ENCODE measurements at regions not wholly inside any gene's neighbourhood (a gene's known extent, or its start where the extent isn't known, plus 50 kb on each side); places are given as distances from the start of the nearest gene placed in this dataset.
"Not testable (repeated sequence)": the region's sequence is repeated elsewhere in the genome, so short reads cannot be mapped to it uniquely, and the experiment has no call there.

DNA sequence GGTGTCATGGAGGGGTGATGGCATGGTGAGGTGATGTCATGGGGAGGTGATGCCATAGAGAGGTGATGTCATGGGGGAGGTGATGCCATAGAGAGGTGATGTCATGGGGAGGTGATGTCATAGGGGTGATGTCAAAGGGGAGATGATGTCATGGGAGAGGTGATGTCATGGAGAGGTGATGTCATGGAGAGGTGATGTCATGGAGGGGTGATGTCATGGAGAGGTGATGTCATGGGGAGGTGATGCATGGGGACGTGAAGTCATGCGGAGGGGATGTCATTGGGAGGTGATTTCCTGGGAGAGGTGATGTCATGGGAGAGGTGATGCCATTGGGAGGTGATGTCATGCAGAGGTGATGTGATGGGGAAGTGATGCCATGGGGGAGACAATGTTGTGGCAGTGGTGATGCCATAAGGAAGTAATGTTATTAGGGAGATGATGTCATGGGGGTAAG, 92.1 kb upstream of the C1orf174 start:
- DNase-seq (ENCODE audit: low read depth): no peak

DNA sequence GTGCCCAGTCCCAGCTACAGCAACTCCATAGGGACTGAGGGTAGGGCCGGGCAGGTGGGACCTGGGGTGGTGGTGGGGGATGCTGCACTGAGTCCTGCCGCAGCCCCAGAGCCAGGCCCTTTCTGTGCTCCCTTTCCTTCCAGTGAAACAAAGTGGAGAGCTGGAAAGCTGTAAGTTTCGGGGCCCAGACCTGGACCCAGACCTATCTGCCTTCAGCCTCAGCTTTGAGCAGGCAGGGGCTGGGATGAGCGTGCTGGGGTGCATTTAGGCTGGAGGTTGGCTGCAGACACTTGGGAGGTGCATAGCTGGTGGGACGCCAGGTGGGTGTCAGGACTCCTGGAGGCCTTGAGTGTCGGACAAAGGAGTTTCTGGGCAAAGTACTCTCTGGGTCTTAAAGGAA, 92.7 kb upstream of the C1orf174 start:
- no peak for DNase-seq (ENCODE audit: low read depth)

DNA sequence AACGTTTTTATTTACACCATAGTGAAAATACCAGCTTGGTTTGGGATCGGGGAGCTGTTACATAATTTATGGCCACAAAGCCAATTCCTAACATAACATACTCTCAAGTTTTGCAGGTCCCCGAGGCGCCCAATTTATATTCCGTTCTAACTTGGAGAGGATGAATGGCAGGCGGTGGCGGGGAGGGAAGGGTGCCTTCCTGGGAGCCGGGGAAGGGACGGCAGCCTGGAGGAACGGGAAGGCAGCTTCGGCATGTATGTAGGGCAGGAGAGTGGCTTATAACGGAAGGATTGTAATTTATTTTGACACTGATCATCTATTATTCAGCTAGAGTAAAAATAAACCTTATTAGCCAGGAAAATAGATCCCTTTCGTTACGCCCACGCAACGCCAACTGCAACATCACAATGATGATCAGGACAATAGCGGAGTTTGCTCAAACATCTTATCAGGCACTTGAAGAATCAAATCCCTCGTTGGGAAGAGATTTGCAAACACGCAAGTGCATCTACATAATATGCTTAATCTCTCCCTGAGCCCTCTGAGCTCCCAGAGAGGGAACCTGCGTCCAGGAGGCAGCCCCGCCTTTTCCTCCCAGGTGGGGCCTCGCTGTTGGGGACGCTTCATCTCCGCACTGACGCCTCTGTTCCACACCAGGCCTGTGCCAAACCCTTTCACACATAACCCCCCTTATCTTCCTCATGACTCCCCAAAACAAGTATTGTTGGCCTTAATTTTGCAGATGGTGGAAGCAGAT, 93.7 kb upstream of the C1orf174 start:
- no peak for DNase-seq (ENCODE audit: low read depth)

DNA sequence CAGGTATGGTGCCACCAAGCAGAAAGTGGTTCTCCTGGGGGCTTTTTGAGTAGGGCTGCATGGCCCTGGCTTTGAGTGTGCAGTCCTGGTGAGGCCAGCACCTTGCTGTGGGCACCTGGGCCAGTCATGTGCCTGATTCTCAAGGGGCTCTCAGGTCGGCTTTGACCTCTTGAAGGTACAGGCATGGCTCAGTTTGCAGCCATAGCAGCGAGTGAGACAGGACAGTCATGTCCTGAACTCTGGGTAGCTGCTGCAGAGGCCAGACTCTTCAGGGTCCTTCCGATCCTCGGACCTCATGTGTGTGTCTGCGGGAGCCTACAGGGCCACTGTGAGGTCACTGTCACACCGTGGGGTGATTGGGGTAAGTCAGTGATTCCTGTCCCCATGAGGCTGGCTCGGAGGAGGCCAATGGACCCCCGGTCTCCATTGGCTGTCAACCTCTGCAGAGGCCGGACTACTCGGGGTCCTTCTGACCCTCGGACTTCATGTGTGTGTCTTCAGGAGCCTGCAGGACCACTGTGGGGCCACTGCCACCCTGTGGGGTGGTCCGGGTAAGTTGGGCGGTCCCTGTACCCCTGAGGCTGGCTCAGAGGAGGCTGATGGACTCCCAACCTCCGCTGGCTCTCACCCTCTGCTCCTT, 95.2 kb upstream of the C1orf174 start:
- DNase-seq (ENCODE audit: low read depth): no peak

DNA sequence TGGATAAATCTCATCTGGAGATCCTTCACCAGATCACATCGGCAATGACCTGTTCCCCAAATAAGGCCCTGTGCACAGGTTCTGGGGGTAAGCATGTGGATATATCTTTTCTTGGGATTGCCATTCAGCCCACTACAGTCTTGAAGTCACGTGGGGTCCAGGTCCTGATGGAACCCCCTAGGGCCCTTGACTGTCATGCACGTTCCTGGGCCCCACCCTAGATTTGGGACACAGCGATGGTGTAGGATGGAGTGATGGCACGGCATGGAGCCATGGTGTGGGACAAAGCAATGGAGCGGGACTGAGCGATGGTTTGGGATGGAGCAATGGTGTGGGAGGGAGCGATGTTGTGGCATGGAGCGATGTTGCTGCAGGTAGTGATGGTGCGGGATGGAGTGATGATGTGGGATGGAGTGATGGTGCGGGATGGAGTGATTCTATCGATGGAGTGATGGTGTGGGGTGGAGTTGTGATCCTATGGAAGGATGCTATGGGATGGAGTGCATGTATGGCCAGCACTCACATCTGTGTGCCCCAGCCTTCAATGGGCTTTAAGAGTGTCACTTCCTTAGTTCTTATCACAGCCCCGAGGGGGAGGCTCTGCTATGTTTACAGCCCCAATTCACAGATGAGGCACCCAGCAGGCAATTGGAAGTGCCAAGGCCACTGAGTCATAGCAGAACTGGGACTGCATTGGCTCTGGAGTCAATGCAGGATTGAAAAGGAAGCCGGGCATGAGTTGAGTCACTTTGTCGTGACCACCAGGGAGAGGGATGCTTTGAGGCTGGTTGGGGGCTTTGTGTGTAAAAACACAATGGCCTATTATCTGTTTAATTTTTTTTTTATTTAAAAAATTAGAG, 97.0 kb upstream of the C1orf174 start:
- no peak for DNase-seq (ENCODE audit: low read depth)

DNA sequence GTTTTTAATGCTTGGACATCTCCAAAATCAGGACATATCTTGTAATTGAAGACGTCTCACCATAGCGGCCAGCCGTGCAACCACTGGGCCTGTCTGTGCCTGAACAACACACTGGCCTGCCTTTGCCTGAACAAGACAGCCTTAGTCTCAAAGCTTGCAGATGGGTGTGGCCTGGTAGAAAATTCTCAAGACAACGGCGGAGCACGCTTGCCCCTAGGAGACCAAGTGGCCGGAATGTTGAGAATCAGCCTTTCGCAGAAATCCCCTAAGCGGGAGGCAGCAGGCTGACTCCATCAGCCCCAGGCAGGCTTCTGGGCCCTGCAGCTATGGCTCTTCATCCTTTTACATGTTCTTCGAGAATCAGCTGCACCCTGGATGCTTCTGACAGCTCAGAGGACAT, 98.0 kb upstream of the C1orf174 start:
- DNase-seq (ENCODE audit: low read depth): no peak

DNA sequence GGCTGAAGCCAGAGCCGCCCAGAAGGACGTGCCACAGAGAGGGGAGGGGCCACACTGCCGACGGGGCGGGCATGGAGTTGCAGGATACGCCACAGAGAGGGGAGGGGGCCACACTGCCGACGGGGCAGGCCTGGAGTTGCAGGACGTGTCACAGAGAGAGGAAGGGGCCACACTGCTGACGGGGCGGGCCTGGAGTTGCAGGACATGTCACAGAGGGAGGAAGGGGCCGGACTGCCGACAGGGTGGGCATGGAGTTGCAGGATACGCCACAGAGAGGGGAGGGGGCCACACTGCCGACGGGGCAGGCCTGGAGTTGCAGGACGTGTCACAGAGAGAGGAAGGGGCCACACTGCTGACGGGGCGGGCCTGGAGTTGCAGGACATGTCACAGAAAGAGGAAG, 99.4 kb upstream of the C1orf174 start:
- DNase-seq (ENCODE audit: low read depth): not testable (repeated sequence)

DNA sequence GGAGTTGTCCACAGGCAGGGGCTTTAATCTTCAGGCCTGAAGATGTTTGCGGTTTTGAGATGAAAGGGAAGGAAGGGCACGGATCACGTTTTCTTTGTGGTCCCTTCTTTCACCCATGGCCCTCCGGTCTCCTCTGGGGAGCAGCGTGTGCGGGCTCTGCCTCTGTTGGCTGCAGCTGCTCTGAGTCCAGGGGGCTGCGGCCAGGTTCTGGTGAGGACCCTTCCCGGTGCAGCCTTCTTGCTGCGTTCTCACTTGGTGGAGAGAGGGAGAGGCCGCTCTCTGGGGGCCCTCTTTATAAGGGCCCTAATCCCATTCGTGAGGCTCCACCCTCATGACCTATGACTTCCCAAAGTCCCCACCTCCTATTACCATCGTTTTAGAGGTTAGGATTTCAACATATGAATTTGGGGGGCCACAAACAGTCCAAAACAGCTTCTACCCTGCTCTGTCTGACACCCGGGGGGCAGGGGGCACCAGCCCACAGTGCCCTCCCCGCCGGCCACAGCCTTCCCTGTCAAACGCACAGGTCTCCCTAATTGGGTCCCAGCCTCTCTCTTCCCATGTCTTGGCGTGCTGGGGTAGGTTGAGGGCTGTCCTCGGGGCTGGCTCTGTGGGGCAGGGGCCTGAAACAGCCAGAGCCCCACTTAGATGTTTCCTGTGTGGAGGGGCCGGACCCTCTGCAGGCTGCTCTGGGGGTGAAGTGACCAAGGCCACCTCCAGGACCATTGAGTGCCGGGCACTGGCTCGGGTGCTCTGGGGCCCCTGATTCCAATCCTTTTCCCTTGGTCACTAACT, 100.1 kb upstream of the C1orf174 start:
- no peak for DNase-seq (ENCODE audit: low read depth)

DNA sequence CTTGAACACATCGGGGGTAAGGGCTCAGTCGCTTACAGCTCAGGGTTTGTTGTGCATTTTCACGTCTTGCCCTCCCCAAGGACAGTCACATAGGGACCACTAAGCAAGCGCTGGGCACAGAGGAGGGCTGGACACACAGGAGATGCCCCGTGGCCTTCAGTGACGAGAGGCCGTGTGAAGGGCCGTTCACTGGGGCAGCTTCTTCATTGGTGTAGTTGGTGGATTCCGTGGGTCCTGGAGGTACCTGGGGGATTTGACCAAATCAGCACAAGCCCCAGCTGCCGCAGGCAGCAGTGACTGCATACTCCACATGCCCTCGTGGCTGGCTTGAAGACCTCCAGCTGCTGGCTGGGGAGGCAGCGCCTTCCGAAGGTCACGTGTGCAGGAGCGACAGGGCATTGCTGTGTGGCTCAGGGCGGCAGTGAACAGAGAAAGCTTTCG, 100.8 kb upstream of the C1orf174 start:
- DNase-seq (ENCODE audit: low read depth): no peak

DNA sequence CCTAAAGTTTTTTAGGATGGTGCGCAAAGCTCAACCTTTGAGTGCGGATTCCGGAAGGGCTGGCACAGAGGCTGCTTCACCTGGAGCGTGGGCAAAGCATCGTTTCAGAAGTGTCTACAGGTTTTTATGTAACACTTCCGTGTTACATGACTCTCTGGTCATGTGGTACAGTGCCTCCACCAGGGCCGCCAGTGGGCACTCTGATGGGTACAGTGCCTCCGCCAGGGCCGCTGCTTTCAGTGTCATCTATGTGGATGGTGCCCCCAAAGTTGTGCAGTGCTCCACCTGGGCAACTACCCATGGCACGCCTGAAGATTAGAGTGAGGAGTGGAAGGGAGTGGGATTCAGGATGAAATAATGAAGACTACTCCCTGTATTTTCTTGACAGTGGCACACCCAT, 101.4 kb upstream of the C1orf174 start:
- DNase-seq (ENCODE audit: low read depth): no peak

DNA sequence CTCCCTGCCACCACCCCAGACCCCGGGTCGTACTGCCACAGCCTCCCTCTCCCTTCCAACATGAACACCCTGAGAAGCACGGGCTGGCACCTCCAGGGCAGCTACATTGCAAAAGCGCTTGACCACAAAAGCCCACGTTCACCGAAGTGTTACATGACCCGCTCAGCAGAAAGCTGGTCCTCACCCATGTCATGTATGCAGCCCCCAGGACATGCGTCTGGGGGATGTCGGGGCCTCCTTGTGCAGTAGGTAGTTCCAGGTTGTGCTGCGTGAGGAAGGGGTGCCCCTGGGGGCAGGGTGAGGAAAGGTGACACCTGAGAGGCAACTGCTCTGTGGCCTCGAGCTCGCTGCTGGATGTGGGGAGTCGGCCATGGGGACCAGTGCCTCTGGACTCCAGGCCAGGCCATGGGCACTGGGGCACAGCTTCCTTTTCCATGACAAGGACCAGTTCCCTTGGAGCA, 102.0 kb upstream of the C1orf174 start:
- no peak for DNase-seq (ENCODE audit: low read depth)

DNA sequence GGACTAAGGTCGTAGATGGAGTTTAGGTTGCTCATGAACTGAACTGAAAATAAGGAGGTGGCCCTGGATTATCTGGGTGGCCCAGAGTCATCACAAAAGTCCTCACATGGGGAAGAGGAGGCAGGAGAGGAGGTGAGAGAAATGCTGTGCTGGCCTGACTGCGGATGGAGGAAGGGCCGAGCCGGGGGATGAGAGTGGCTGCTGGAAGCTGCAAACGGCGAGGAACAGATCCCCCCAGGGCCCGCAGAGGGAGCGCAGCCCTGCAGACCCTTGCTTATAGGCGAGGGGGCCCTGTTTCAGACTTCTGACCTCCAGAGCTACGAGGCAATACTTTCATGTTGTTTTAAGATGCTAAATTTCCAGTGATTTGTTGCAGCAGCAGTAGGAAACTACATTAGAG, 102.7 kb upstream of the C1orf174 start:
- no peak for DNase-seq (ENCODE audit: low read depth)

DNA sequence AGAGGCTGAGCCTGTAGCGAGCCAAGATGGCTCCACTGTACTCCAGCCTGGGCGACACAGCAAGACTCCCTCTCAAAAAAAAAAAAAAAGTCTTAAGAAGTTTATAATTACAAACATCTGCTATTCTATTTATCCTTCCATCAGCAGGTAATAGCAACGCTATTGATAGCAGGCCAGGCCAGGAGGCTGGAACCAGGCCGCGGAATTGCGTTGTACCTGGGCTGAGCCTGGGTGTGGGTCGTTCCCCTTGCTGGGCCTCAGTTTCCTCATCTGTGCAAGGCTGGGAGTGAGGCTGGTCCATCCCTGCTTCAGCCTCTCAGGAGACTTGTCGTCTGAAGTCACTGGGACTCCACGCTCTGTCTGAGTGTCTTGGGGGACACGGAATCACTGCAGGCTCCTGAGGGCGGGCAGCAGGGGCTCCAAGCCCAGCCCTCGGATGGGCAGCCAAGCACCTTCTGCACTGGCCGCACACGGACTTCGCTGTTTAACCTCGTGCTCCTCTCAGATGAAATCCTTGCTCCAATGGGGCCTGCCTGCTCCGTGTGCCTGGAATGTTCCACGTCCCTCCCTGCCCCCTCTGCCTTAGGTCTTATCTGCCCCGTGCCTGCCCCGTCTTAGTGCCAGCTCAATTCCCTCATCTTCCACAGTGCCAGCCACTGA, 103.9 kb upstream of the C1orf174 start:
- no peak for DNase-seq (ENCODE audit: low read depth)

DNA sequence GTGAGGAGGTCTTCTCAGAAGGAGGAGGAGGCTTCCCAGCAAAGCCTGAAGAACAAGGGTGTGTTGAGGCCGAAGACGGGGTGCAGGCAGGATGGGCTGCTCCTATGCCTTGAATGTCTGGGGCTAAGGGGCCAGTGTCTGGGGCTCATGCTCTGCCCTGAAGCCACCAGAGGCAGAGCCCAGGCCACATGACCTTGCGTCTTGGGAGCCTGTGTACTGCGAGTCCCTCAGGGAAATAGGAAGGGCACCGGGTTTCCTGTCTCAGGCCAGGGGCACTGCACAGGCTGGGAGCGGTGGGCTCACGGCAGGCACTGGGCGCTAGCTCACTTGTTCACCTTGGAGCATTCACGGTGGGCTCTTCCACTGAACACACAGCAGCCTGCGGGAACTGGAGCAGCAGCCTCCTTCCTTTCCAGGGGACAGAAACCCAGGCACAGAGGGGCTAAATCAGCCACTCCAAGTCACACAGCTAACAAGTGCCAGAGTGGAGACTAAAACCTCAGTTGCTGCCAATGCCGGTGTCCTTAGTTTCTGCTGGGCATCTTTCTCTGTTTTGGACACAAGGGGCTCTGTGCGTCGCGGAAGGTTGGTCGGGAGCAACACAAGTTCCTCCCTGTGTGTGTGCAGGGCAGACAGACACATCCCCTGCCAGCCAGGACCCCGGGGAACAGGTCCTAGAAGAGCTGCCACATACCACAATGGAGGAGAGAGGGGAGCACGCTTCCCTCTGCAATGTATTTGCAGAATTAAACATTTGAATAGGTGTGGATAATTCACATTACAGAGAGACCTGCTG, 104.8 kb upstream of the C1orf174 start:
- DNase-seq (ENCODE audit: low read depth): no peak

DNA sequence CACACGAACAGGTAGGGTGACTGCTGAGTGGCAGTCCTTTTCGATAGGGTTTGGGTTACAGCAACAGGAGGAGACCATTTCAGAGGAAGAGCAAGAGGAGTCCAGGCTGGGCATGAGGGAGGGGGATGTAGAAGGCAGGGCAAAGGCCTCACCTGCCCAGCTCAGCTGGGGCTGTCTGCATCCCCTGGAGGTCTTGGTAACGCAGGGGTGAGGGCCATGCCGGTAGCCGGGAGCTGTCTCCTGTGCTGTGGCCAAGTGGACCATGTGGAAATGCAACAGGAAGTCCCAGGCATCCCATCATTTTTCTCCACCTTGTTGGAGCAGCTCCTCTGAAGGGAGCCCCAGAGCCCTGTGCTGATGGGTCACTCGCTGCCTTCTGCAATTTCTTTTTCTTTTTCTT, 105.4 kb upstream of the C1orf174 start:
- no peak for DNase-seq (ENCODE audit: low read depth)

DNA sequence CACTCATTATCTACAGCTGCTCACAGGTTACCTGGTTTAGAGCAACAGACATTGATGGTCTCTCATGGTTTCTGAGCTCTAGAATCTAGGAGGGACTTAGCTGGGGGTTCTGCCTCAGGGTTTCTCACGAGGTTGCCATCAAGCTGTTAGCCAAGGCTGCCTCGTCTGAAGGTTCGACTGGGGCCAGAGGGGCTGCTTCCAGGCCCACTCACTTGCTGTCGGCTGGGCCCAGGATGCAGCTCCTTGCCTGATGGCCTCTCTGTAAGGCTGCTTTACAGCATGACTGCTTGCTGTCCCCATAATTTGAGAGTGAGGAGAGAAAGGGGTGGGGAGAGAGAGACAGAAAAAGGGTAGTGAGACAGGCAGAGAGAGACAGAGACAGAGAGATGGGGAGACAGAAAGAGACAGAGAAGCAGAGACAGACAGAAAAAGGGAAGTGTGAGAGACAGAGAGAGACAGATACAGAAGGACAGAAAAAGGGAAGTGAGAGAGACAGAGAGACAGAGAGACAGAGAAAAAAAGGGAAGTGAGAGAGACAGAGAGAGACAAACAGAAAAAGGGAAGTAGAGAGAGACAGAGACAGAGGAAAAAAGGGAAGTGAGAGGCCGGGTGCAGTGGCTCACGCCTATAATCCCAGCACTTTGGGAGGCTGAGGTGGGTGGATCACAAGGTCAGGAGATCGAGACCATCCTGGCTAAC, 106.8 kb upstream of the C1orf174 start:
- DNase-seq (ENCODE audit: low read depth): no peak

DNA sequence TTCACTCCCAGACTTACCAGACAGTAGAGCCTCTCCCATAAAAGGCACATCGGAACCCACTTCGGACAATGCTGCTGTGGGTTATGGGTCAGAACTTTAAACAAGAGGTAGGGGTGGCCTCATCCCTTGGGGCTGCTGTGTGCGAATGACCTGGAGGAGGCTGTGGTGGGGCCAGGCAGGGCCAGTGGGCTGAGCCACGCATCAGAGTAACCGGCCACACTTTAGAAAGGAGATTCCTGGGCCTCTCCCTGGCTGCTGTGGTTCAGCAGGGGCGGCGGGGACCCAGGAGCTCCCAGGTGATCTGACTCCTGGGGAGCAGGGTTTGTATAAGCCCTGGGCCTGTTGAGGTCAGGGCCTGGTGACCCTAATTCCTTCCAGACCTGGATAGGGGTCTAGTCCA, 110.2 kb upstream of the C1orf174 start:
- no peak for DNase-seq (ENCODE audit: low read depth)

DNA sequence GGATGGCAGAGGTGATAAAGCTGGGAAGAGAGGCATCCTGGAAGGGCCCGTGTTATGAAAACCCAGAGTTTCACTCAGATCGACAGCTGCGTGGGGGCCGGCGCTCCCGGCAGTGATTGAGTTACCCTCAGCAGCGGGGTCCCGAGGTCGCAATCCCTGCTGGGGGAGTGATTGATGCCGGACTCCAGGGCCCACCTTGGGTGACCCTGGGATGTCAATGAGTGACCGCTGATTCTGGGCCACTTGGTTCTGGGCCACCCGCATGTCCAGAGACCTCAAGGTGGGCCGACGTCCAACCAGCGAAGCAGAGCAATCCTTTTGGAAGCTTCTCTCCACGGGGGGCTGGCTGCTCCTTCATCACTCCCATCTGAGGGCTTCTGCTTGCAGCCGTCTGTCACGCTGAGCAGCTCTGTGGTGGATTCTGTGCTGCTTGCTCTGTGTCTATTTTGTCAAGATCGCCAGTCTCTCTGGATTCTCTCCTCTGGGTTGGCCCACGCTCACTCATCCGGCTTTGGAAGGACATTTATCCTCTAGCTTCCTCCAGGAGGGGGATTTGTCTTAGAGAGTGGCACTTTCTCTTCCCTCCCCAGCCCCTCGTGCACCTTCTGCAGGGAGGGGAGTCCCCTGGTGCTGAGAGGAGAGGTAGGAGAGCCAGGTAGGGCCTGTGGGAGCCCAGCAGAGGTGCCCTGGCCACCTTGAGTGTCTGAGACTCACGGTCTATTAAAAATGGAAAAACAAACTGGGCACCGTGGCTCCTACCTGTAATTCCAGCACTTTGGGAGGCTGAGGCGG, 110.9 kb upstream of the C1orf174 start:
- no peak for DNase-seq (ENCODE audit: low read depth)

Data from renal cortical epithelial cell (primary cell).